Left ventricle myocardium inferior (tissue), 1 donor: ENCODE measurements at regions not wholly inside any gene's neighbourhood (a gene's known extent, or its start where the extent isn't known, plus 50 kb on each side); places are given as distances from the start of the nearest gene placed in this dataset.

Experiments
- DNase-seq: peaks from one replicate; pipeline ENCODE4 v3.0.0-alpha.2; 2020
- H3K27ac ChIP-seq: fragments of 200-600 bp; replicated peaks from 2 replicates; pipeline ENCODE4 v1.8.0; 2021
- H3K27me3 ChIP-seq: fragments of 200-600 bp; 2 replicates; pipeline ENCODE4 v1.8.0; 2021; ENCODE audit warnings: low read depth
- H3K36me3 ChIP-seq: fragments of 200-600 bp; 2 replicates; pipeline ENCODE4 v1.8.0; 2021
- H3K4me1 ChIP-seq: fragments of 200-600 bp; 2 replicates; pipeline ENCODE4 v1.8.0; 2021
- H3K4me3 ChIP-seq: fragments of 200-600 bp; 2 replicates; pipeline ENCODE4 v1.8.0; 2021; ENCODE audit warnings: mild to moderate bottlenecking, moderate library complexity
- H3K9me3 ChIP-seq: fragments of 200-600 bp; replicated peaks from 2 replicates; pipeline ENCODE4 v1.8.0; 2021
- intact Hi-C: fragments of 100-400 bp; cut with micrococcal nuclease; formaldehyde crosslinking; loops from one replicate; pipeline ENCODE4 v1.11.0; 2022
- TF ChIP-seq, protein P1 (sequence below): fragments of 200-600 bp; IDR thresholded peaks from 2 replicates; pipeline ENCODE4 v1.8.0; 2021; ENCODE audit warnings: antibody characterized with exemption, mild to moderate bottlenecking, borderline replicate concordance
- donor health status: DM: no; HTN: yes; CAD: no; lungs with severe emphysema.

DNA sequence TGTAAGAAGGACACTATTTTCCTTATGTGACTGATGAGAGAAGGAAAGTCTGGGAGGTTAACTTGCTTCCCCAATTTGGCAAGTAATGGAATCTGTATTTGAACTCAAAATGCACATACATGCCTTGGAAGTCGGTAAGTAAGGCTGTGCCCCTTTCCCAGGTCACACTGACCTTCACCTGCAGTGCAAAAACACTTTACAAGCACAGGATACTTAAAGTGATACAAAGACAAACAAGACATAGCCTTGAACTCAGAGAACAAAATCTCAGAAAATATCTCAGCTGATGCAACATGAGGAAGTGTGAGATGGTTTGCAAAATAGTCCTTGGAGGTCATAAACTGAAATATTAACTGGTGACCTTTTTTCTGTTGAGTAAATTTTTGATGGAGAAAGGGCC, 251.1 kb downstream of the RAB38 start:
- intact Hi-C loops = no loop called here
- TF ChIP-seq, protein P1, sequence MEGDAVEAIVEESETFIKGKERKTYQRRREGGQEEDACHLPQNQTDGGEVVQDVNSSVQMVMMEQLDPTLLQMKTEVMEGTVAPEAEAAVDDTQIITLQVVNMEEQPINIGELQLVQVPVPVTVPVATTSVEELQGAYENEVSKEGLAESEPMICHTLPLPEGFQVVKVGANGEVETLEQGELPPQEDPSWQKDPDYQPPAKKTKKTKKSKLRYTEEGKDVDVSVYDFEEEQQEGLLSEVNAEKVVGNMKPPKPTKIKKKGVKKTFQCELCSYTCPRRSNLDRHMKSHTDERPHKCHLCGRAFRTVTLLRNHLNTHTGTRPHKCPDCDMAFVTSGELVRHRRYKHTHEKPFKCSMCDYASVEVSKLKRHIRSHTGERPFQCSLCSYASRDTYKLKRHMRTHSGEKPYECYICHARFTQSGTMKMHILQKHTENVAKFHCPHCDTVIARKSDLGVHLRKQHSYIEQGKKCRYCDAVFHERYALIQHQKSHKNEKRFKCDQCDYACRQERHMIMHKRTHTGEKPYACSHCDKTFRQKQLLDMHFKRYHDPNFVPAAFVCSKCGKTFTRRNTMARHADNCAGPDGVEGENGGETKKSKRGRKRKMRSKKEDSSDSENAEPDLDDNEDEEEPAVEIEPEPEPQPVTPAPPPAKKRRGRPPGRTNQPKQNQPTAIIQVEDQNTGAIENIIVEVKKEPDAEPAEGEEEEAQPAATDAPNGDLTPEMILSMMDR = no peak
- no peaks in the 10 kb centered on the region for H3K36me3 ChIP-seq
- H3K9me3 ChIP-seq = no peaks in the 10 kb centered on the region
- no peak overlapping the region for H3K4me3 ChIP-seq
- no peaks in the 10 kb centered on the region for H3K4me1 ChIP-seq
- no peak overlapping the region for H3K27ac ChIP-seq
- no peak for DNase-seq
- H3K27me3 ChIP-seq = no peaks in the 10 kb centered on the region

DNA sequence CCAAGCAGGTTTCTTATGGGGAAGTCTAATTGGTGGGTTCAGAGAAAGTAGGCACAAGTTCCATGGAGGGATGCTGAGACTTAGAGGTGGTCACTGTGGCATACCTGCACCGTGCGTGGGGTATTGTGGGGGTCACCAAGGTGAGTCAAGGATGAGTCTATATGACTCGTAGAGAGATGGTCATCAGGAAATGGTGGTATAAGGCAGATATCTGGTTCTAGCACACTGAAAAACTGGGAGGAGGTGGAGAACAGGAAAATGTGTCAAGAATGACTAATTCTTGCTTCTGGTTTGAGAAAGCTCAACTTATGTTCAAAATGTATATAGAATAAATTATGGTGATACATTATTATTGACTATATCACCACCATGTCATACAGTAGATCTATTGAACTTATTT, 258.1 kb downstream of the RAB38 start:
- Histone ChIP-seq H3K36me3 (no peaks in the 10 kb centered on the region), H3K4me3 (no peak overlapping the region), H3K4me1 (no peaks in the 10 kb centered on the region), H3K9me3 (no peaks in the 10 kb centered on the region), H3K27me3 (no peaks in the 10 kb centered on the region), H3K27ac (no peak overlapping the region)
- intact Hi-C loops = no loop called here
- DNase-seq = no peak
- TF ChIP-seq, protein P1 = no peak

DNA sequence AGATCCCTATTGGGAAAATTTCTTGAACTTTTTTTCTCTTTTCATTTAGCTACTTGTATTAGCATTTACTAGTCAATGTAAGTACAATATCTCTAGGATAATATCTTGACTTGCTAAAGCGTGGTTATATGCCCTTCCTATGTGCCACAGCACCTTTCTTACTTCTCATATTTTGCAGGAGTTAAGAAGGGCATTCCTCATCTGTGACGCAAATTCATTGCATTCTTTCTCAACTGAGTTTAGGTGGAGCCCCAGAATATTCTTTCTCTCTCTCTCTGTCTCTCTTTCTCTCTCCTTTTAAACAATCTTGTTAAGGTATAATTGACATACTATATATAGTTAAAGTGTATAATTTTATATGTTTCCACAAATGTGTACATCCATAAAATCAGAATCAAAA, 266.1 kb downstream of the RAB38 start:
- Histone ChIP-seq H3K9me3 (no peaks in the 10 kb centered on the region), H3K27ac (no peak overlapping the region), H3K36me3 (no peaks in the 10 kb centered on the region), H3K4me1 (no peaks in the 10 kb centered on the region), H3K4me3 (no peak overlapping the region), H3K27me3 (no peaks in the 10 kb centered on the region)
- no peak for DNase-seq
- TF ChIP-seq, protein P1 = no peak
- intact Hi-C loops = no loop called here

DNA sequence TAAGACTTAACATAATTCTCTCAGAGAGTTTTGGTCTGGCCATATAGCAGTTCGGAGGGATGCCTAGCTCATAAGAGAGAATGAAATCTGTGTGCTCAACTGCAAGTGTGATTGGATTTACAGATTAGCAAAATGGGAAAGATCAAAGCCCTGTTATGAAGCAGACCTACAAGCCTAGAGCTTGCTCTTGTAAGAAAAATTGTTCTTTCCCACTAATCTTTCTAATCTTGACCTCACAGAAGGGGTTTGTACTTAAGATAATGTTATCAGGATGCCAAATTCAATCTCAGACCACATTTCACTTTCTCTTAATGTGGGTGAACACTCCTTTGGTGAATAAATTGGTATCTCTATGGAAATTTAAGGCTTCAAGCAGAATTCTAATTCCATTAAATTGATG, 267.2 kb downstream of the RAB38 start:
- no peak overlapping the region for H3K4me3 ChIP-seq
- no peaks in the 10 kb centered on the region for H3K4me1 ChIP-seq
- no peaks in the 10 kb centered on the region for H3K36me3 ChIP-seq
- intact Hi-C loops = no loop called here
- TF ChIP-seq, protein P1 = no peak
- no peaks in the 10 kb centered on the region for H3K9me3 ChIP-seq
- H3K27ac ChIP-seq = no peak overlapping the region
- no peak for DNase-seq
- H3K27me3 ChIP-seq = no peaks in the 10 kb centered on the region

DNA sequence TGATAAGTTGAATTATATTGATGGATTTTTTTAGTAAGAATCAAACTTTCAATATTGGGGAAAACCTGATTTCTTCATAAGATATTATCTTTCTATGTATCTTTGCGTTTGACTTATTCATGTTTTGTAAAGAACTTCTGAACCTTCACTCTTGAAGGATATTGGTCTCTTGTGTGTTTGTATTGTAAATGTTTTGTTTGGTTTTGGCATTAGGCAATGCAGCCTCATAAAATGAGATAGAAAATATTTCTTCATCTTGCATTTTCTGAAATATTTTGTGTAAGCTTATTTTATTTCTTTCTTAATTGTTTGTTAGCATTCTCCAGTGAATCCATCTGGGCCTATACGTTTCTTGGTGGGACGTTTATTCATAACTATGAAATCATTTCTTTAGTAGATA, 271.9 kb downstream of the RAB38 start:
- H3K27me3 ChIP-seq = no peaks in the 10 kb centered on the region
- H3K4me3 ChIP-seq = no peak overlapping the region
- intact Hi-C loops = no loop called here
- TF ChIP-seq, protein P1 = no peak
- no peaks in the 10 kb centered on the region for H3K4me1 ChIP-seq
- DNase-seq = no peak
- H3K36me3 ChIP-seq = no peaks in the 10 kb centered on the region
- no peaks in the 10 kb centered on the region for H3K9me3 ChIP-seq
- no peak overlapping the region for H3K27ac ChIP-seq

DNA sequence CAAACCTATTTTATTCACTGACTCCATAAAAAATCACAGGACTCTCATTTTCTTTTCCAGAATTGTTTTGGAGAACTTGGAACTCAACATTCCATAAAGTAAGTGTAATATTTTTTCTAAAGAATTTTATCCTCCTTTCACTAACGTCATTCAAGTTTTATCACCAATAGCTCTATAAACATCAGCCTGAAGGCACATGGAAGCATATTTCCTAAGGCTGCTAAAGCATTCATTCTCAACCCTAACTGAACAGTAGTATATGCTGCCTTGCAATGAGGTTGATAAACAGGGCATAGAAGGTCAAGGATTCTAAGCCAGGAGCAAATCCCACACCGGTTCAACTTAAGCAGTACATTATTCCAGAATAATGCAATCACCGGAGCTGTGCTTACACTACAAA, 273.9 kb downstream of the RAB38 start:
- intact Hi-C loops = no loop called here

More for the DNA sequence above, 273.9 kb downstream of the RAB38 start:
- TF ChIP-seq, protein P1 = no peak
- Histone ChIP-seq H3K9me3 (no peaks in the 10 kb centered on the region), H3K4me3 (no peak overlapping the region), H3K4me1 (no peaks in the 10 kb centered on the region), H3K27ac (no peak overlapping the region), H3K36me3 (no peaks in the 10 kb centered on the region), H3K27me3 (no peaks in the 10 kb centered on the region)
- no peak for DNase-seq
